ENCODE measurements at regions not wholly inside any gene's neighbourhood (a gene's known extent, or its start where the extent isn't known, plus 50 kb on each side); places are given as distances from the start of the nearest gene placed in this dataset.

- DNase-seq, result no peak
Observed at GRCh38 chr3:87041191-87041590, 50.2 kb upstream of the VGLL3 start.

All from activated gamma-delta T cell (primary cell).